IMR-90 (cell line): ENCODE measurements at regions not wholly inside any gene's neighbourhood (a gene's known extent, or its start where the extent isn't known, plus 50 kb on each side); places are given as distances from the start of the nearest gene placed in this dataset.

Source experiments
- ATAC-seq: fragments of 200-7000 bp; cut with Tn5 transposase; 2 replicates; pipeline ENCODE4 v1.9.1; 2020; ENCODE audit warnings: low read depth, mild to moderate bottlenecking, moderate library complexity
- BruUV-seq: library from RNA; stranded (reverse); fragments of 400-500 nt; replicated peaks from 2 replicates; lab custom pipeline; 2021; lab: Mats Ljungman, UMichigan
- CTCF ChIA-PET: fragments of 300-600 bp; formaldehyde crosslinking; extraction: SDS; loops from one replicate; lab custom pipeline; 2021; ENCODE audit warnings: antibody characterized with exemption; lab: Yijun Ruan, JAX
- POLR2A ChIA-PET: fragments of 300-600 bp; sonication (Branson Sonifier 250); formaldehyde crosslinking; loops from one replicate; lab custom pipeline; 2022; ENCODE audit warnings: antibody characterized with exemption; ENCODE audit not compliant: unreplicated experiment; lab: Charles Lee
- DNase-seq: peaks from one replicate; pipeline ENCODE4 v3.0.0; 2013
- H2AFZ ChIP-seq: replicated peaks from 2 replicates; pipeline ENCODE3; 2013; ENCODE audit warnings: low read length, mild to moderate bottlenecking; ENCODE audit not compliant: poor library complexity
- H2AK5ac ChIP-seq: 2 replicates; pipeline ENCODE4 v1.6.1; 2013; ENCODE audit warnings: low read depth, low read length, inconsistent platforms
- H2AK9ac ChIP-seq: replicated peaks from 2 replicates; pipeline ENCODE3; 2013; ENCODE audit warnings: mild to moderate bottlenecking, low read depth, low read length, moderate library complexity; ENCODE audit not compliant: poor library complexity
- H2BK120ac ChIP-seq: 2 replicates; pipeline ENCODE4 v1.6.1; 2013; ENCODE audit warnings: low read depth, low read length, inconsistent platforms
- H2BK15ac ChIP-seq: 3 replicates; pipeline ENCODE4 v1.6.1; 2013; ENCODE audit warnings: low read depth, low read length, inconsistent platforms
- H2BK20ac ChIP-seq: 2 replicates; pipeline ENCODE4 v1.6.1; 2013; ENCODE audit warnings: low read depth, mild to moderate bottlenecking, inconsistent platforms, low read length, moderate library complexity
- H2BK5ac ChIP-seq: 2 replicates; pipeline ENCODE4 v1.6.1; 2013; ENCODE audit warnings: mild to moderate bottlenecking, low read depth, low read length, inconsistent platforms; ENCODE audit not compliant: poor library complexity, severe bottlenecking
- H3K14ac ChIP-seq: replicated peaks from 2 replicates; pipeline ENCODE4 v1.6.1; 2013; ENCODE audit warnings: low read depth, low read length, inconsistent platforms
- H3K18ac ChIP-seq: 2 replicates; pipeline ENCODE4 v1.6.1; 2013; ENCODE audit warnings: low read depth, low read length, control low read depth
- H3K23ac ChIP-seq: 2 replicates; pipeline ENCODE4 v1.6.1; 2013; ENCODE audit warnings: low read depth, low read length, inconsistent platforms
- H3K27ac ChIP-seq: 2 replicates; pipeline ENCODE4 v1.5.1; 2013; ENCODE audit warnings: mild to moderate bottlenecking, control low read depth, low read length; ENCODE audit not compliant: insufficient read depth
- H3K27me3 ChIP-seq: 2 replicates; pipeline ENCODE4 v1.6.1; 2013; ENCODE audit warnings: low read length; ENCODE audit not compliant: control insufficient read depth, insufficient read depth
- H3K36me3 ChIP-seq: 2 replicates; pipeline ENCODE4 v1.6.1; 2013; ENCODE audit warnings: low read length, mixed read lengths; ENCODE audit not compliant: control insufficient read depth, insufficient read depth
- H3K4ac ChIP-seq: 2 replicates; pipeline ENCODE4 v1.6.1; 2013; ENCODE audit warnings: low read depth, low read length, inconsistent platforms
- H3K4me1 ChIP-seq: 2 replicates; pipeline ENCODE4 v1.6.1; 2013; ENCODE audit warnings: low read length, mixed read lengths; ENCODE audit not compliant: control insufficient read depth, insufficient read depth
- H3K4me2 ChIP-seq: 2 replicates; pipeline ENCODE4 v1.6.1; 2013; ENCODE audit warnings: low read depth, mild to moderate bottlenecking, control low read depth, low read length, moderate library complexity
- H3K4me3 ChIP-seq: 2 replicates; pipeline ENCODE4 v1.5.1; 2013; ENCODE audit warnings: low read depth, mild to moderate bottlenecking, control low read depth, low read length, moderate library complexity; ENCODE audit not compliant: insufficient read depth
- H3K56ac ChIP-seq: 2 replicates; pipeline ENCODE4 v1.6.1; 2013; ENCODE audit warnings: low read length, inconsistent platforms; ENCODE audit not compliant: insufficient read depth; ENCODE audit errors: extremely low read depth
- H3K79me1 ChIP-seq, 2 experiments: 2 replicates each; pipeline ENCODE4 v1.6.1; 2013; ENCODE audit warnings: low read length in 2 of 2, inconsistent platforms in 1 of 2, low read depth in 1 of 2
- H3K9ac ChIP-seq: 2 replicates; pipeline ENCODE4 v1.6.1; 2013; ENCODE audit warnings: low read depth, low read length, control low read depth
- H3K9me1 ChIP-seq: 2 replicates; pipeline ENCODE4 v1.6.1; 2013; ENCODE audit warnings: low read length, inconsistent platforms; ENCODE audit not compliant: insufficient read depth
- H3K9me3 ChIP-seq: 2 replicates; pipeline ENCODE4 v1.6.1; 2013; ENCODE audit warnings: low read length; ENCODE audit not compliant: control insufficient read depth, insufficient read depth
- H4K20me1 ChIP-seq: 2 replicates; pipeline ENCODE4 v1.6.1; 2013; ENCODE audit warnings: low read length, inconsistent platforms; ENCODE audit not compliant: insufficient read depth
- H4K5ac ChIP-seq: 2 replicates; pipeline ENCODE4 v1.6.1; 2013; ENCODE audit warnings: mild to moderate bottlenecking, low read depth, low read length, control low read depth
- H4K8ac ChIP-seq, 2 experiments: 2 replicates each; pipeline ENCODE4 v1.6.1; 2013; ENCODE audit warnings: low read depth in 2 of 2, low read length in 2 of 2, control low read depth in 1 of 2, inconsistent platforms in 1 of 2
- H4K91ac ChIP-seq: 2 replicates; pipeline ENCODE4 v1.6.1; 2013; ENCODE audit warnings: low read depth, low read length, inconsistent platforms; ENCODE audit not compliant: insufficient read depth
- CEBPB ChIP-seq: IDR thresholded peaks from 2 replicates; pipeline ENCODE4 v1.6.1; 2012; ENCODE audit warnings: low read depth, low read length, improper control_type of control experiment
- MAFK ChIP-seq: IDR thresholded peaks from 2 replicates; pipeline ENCODE4 v1.6.1; 2012; ENCODE audit warnings: low read depth, low read length, improper control_type of control experiment
- WGBS, 2 experiments: methylation state at CpG; one replicate each; pipeline versions ENCODE4 v1.1.5 to v1.1.7; 2013; ENCODE audit warnings: missing lambda C conversion rate in 2 of 2; ENCODE audit not compliant: insufficient read length in 1 of 2; ENCODE audit errors: extremely low coverage in 2 of 2; 5-methylcytosine and 5-hydroxymethylcytosine counted together
- dilution Hi-C: fragments of 300-500 bp; cut with HindIII; formaldehyde crosslinking; loops from one replicate; pipeline ENCODE4 v1.14.3; 2018; ENCODE audit warnings: low sequenced_read_pairs; ENCODE audit not compliant: unreplicated experiment
- in situ Hi-C: fragments of 300-500 bp; cut with MboI; formaldehyde crosslinking; loops from 3 replicates; pipeline ENCODE4 v1.14.3; 2019; ENCODE audit warnings: low sequenced_read_pairs, inconsistent platforms, mixed read lengths
- intact Hi-C: fragments of 100-400 bp; cut with micrococcal nuclease; formaldehyde crosslinking; loops from 2 replicates; pipeline ENCODE4 v1.10.0; 2022

- Histone ChIP-seq H3K18ac (peak overlapping the region; percentile 74; the same call in 1 of the 2 replicates), H2BK20ac (peak overlapping the region; percentile 53; the same call in 1 of the 2 replicates), H3K79me1 (peaks cover 0 to 17% of the 10 kb centered on the region in 2 experiments; a peak in 2 of 4 replicates), H3K9ac (no peak overlapping the region), H3K4me2 (no peak overlapping the region), H4K91ac (peak overlapping the region; percentile 55; the same call in 1 of the 2 replicates), H3K9me3 (no peaks in the 10 kb centered on the region), H3K56ac (no peak overlapping the region), H4K20me1 (no peaks in the 10 kb centered on the region), H3K9me1 (0 out of 2 replicates have a peak, but pooled peaks cover 6% of the 10 kb centered on the region), H4K5ac (peak overlapping the region; percentile 28; the same call in 1 of the 2 replicates), H4K8ac (no peak overlapping the region), H3K14ac (no peak overlapping the region), H3K27ac (no peak overlapping the region), H3K4me1 (peaks cover 23% of the 10 kb centered on the region), H2AFZ (no peak overlapping the region), H2BK5ac (no peak overlapping the region), H2BK15ac (peak overlapping the region; percentile 56; the same call in 1 of the 3 replicates), H2AK9ac (no peak overlapping the region), H3K36me3 (no peaks in the 10 kb centered on the region), H2AK5ac (peak overlapping the region; percentile 86), H3K4me3 (no peak overlapping the region), H3K4ac (no peak overlapping the region), H3K27me3 (no peaks in the 10 kb centered on the region), H2BK120ac (0 out of 2 replicates have a peak overlapping the region, but pooled peaks have one; percentile 33), H3K23ac (no peak overlapping the region)
- no TSS peak for BruUV-seq
- peak; percentile 61 for DNase-seq
- ATAC-seq = no peak
- intact Hi-C loops = no loop called here
- ChIA-PET CTCF (no interaction called here), POLR2A (interaction anchor here (0.5 kb wide), 1 partner anchor 105 kb away, joined by 3 read pairs; no protein-coding TSS in a partner anchor)
- WGBS, 2 experiments = no CpG with 5 or more reads among the region's 2 CpGs
- peak; percentile 29; the same call in 1 of the 2 replicates for TF ChIP-seq CEBPB
- TF ChIP-seq MAFK = no peak
- in situ Hi-C loops = loop anchor here (5.0 kb wide), 1 partner anchor 97 kb away; no protein-coding TSS in a partner anchor
- dilution Hi-C loops = no loop called here
Observed at GRCh38 chr2:150589681-150590080, 102.2 kb upstream of the RND3 start.
